ENCODE measurements at regions not wholly inside any gene's neighbourhood (a gene's known extent, or its start where the extent isn't known, plus 50 kb on each side); places are given as distances from the start of the nearest gene placed in this dataset.

DNA sequence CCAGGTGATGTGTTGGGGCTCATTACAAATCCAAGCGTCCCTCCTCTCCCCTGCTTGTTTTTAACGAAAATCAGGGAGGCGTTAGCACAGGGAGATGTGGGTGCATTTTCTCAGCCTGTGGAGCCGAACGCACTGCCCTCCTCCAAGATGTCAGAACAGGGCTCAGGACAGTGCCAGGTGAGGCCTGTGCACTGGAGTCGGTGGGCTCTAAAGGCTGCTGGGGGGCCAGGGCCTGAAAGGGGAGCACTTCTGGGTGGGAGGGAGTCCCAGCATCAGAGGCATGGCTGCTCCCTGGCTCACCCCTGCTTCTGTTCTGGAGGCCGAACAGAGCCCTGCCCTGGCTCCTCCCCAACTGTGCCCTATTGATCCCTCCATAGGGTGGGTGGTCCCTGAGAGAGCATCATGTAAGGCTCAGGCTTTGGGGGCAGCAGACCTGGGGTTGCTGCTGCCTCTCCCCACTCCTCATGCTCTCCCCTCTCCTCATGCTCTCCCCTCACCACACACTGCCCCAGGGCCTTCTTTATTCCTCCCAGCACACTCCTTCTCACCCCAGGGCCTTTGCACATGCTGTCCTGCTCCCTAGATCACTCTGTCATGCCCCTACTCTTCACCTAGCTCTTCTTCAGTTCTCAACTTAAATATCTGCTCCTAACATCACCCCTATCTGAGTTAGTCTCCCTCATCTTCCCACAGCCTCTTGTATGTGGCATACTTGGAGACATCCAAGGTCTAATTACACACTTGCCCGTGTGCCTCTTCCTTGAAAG is 725.2 kb downstream of the PTPRU start:
- no peaks in the 10 kb centered on the region for H3K36me3 ChIP-seq
- H3K4me1 ChIP-seq (ENCODE audit: insufficient read depth) = no peaks in the 10 kb centered on the region
- no peaks in the 10 kb centered on the region for H3K9me3 ChIP-seq
- intact Hi-C loops (cut with DNase I) = no loop called here
- WGBS, 3 donors = 62 to 72% (median 66%) methylated on average over 8 of the region's 8 CpGs
- no peak for DNase-seq
- no peak overlapping the region for H3K4me3 ChIP-seq
- no peaks in the 10 kb centered on the region for H3K27me3 ChIP-seq
- no peak for TF ChIP-seq POLR2A (IDR thresholded peaks at IDR 0.05)
- TF ChIP-seq, protein P1, sequence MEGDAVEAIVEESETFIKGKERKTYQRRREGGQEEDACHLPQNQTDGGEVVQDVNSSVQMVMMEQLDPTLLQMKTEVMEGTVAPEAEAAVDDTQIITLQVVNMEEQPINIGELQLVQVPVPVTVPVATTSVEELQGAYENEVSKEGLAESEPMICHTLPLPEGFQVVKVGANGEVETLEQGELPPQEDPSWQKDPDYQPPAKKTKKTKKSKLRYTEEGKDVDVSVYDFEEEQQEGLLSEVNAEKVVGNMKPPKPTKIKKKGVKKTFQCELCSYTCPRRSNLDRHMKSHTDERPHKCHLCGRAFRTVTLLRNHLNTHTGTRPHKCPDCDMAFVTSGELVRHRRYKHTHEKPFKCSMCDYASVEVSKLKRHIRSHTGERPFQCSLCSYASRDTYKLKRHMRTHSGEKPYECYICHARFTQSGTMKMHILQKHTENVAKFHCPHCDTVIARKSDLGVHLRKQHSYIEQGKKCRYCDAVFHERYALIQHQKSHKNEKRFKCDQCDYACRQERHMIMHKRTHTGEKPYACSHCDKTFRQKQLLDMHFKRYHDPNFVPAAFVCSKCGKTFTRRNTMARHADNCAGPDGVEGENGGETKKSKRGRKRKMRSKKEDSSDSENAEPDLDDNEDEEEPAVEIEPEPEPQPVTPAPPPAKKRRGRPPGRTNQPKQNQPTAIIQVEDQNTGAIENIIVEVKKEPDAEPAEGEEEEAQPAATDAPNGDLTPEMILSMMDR (IDR thresholded peaks at IDR 0.05) = no peak
- TF ChIP-seq EP300 (IDR thresholded peaks at IDR 0.05) = no peak
- no peak overlapping the region for H3K27ac ChIP-seq

DNA sequence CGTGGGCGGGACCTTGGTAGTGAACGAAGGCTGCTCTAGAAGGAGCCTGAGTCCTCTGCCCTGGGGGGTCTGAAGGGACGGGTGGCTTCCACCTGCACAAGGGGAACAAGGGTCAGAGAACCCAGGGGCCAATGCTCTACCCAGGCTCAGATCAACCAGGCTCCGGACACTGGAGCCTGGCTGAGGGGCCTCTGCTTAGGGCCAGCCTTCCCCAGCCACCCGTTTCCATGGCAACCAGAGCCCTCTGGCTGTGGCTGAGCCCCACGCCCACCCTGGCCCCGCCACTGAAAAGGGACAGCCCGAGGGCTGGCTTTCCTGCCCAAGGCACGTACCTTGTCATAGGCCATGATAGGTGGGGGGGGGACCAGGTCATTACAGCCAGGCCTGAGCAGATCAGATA is 724.6 kb downstream of the PTPRU start:
- Histone ChIP-seq H3K27me3 (no peaks in the 10 kb centered on the region), H3K4me3 (no peak overlapping the region), H3K4me1 (ENCODE audit: insufficient read depth) (no peaks in the 10 kb centered on the region), H3K9me3 (no peaks in the 10 kb centered on the region), H3K36me3 (no peaks in the 10 kb centered on the region), H3K27ac (no peak overlapping the region)
- intact Hi-C loops (cut with DNase I) = no loop called here
- TF ChIP-seq EP300 (IDR thresholded peaks at IDR 0.05) (no peak), POLR2A (IDR thresholded peaks at IDR 0.05) (no peak)
- TF ChIP-seq, protein P1 (IDR thresholded peaks at IDR 0.05) = no peak
- no peak for DNase-seq
- WGBS, 3 donors = 52 to 72% (median 59%) methylated on average over 9 to 10 of the region's 10 CpGs

DNA sequence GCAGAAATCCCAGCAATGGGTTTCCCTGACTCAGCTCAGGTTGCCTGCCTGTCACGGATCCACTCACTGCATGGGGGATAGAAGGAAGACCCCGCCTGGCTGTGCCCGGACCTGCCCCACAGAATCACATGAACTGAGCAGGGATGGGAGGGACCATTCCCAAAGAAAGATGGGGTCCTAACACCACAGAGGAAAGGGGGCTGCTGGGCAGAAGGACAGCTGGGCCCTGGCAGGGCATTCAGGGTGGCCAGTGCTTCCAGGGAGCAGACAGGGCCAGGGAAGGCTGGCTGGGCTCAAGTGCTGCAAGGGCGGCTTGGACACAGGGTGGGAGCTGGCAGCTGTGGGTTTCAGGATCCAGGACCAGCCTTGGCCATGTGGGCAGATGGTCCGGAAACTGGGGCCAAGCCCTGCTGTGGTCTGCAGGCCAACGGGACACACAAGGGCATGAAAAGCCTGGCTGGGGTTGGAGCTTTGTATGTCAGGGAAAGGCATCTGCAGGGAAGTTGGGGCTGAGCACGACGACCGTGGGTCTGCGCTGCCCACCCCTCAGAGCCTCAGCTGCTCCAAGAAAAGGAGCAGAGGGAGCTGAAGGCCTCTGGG is 723.9 kb downstream of the PTPRU start:
- no peak overlapping the region for H3K4me3 ChIP-seq
- intact Hi-C loops (cut with DNase I) = no loop called here
- H3K27me3 ChIP-seq = no peaks in the 10 kb centered on the region
- H3K27ac ChIP-seq = no peak overlapping the region
- no peak for DNase-seq
- TF ChIP-seq, protein P1 (IDR thresholded peaks at IDR 0.05) = no peak
- TF ChIP-seq POLR2A (IDR thresholded peaks at IDR 0.05) = no peak
- no peak for TF ChIP-seq EP300 (IDR thresholded peaks at IDR 0.05)
- no peaks in the 10 kb centered on the region for H3K36me3 ChIP-seq
- no peaks in the 10 kb centered on the region for H3K9me3 ChIP-seq
- 72 to 81% (median 80%) methylated on average over 10 of the region's 10 CpGs for WGBS, 3 donors
- no peaks in the 10 kb centered on the region for H3K4me1 ChIP-seq (ENCODE audit: insufficient read depth)

DNA sequence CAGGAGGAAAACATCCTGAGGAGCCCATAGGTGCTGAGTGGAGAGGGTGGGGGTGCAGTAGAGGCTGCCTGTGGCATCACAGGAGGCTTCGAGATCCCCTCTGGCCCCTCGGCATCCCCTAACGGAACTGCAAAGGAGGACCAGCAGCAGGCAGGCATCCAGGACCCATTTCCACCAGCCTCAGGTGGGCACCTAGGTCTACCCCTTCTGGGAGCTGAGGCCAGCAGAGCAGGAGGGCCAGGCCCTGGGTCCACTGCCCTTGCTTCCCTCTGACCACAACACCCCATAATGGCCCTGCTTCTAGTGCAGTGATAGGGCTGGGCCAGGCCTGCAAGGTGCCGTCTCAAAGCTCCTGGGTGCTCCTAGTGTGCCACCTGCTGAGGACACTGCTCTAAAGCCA is 723.0 kb downstream of the PTPRU start:
- no peaks in the 10 kb centered on the region for H3K9me3 ChIP-seq
- intact Hi-C loops (cut with DNase I) = no loop called here
- WGBS, 3 donors = 80 to 90% (median 85%) methylated on average over 4 of the region's 4 CpGs
- no peak overlapping the region for H3K4me3 ChIP-seq
- no peaks in the 10 kb centered on the region for H3K4me1 ChIP-seq (ENCODE audit: insufficient read depth)
- TF ChIP-seq, protein P1 (IDR thresholded peaks at IDR 0.05) = no peak
- TF ChIP-seq EP300 (IDR thresholded peaks at IDR 0.05) = no peak
- no peak for TF ChIP-seq POLR2A (IDR thresholded peaks at IDR 0.05)
- H3K27me3 ChIP-seq = no peaks in the 10 kb centered on the region
- DNase-seq = no peak
- no peak overlapping the region for H3K27ac ChIP-seq
- no peaks in the 10 kb centered on the region for H3K36me3 ChIP-seq

Measured in ovary (tissue), 7 donors.